Caco-2 (cell line): ENCODE measurements at regions not wholly inside any gene's neighbourhood (a gene's known extent, or its start where the extent isn't known, plus 50 kb on each side); places are given as distances from the start of the nearest gene placed in this dataset.
A peak's percentile ranks its signal among the peaks of the same experiment; 100 is the strongest.

Source experiments
- BruUV-seq: library from RNA; stranded (reverse); fragments of 400-500 nt; replicated peaks from 2 replicates; lab custom pipeline; 2021; lab: Mats Ljungman, UMichigan
- CTCF ChIA-PET: fragments of 300-600 bp; sonication (Branson Sonifier 250); formaldehyde crosslinking; loops from one replicate; lab custom pipeline; 2022; ENCODE audit warnings: antibody characterized with exemption; lab: Charles Lee
- POLR2A ChIA-PET: fragments of 300-600 bp; sonication (Branson Sonifier 250); formaldehyde crosslinking; loops from one replicate; lab custom pipeline; 2022; ENCODE audit warnings: antibody characterized with exemption; lab: Charles Lee
- DNase-seq, 2 experiments: peaks; one replicate each; pipeline versions ENCODE4 v3.0.0 to v3.0.0-alpha.2; 2020 to 2022
- H3K27me3 ChIP-seq: replicated peaks from 2 replicates; pipeline ENCODE4 v1.6.0; 2011; ENCODE audit warnings: low read length; ENCODE audit not compliant: control insufficient read depth, insufficient read depth
- H3K36me3 ChIP-seq: 2 replicates; pipeline ENCODE4 v1.5.1; 2011; ENCODE audit warnings: low read length; ENCODE audit not compliant: control insufficient read depth, insufficient read depth
- H3K4me1 ChIP-seq: fragments of 250-450 bp; sonication (Bioruptor Pico); 2 replicates; pipeline ENCODE4 v1.5.1; 2020; ENCODE audit warnings: mild to moderate bottlenecking
- H3K4me3 ChIP-seq: 2 replicates; pipeline ENCODE4 v1.5.1; 2011; ENCODE audit warnings: low read depth, mild to moderate bottlenecking, control low read depth, low read length
- H3K9me3 ChIP-seq: fragments of 250-450 bp; sonication (Bioruptor Pico); 2 replicates; pipeline ENCODE4 v1.5.1; 2020; ENCODE audit warnings: mild to moderate bottlenecking, moderate library complexity
- H3K27ac Mint-ChIP-seq: one replicate; pipeline ENCODE4 v1.8.0; 2022; ENCODE audit warnings: mixed read lengths; ENCODE audit not compliant: unreplicated experiment
- H3K27me3 Mint-ChIP-seq: one replicate; pipeline ENCODE4 v1.8.0; 2022; ENCODE audit warnings: mixed read lengths; ENCODE audit not compliant: insufficient read depth, unreplicated experiment
- H3K36me3 Mint-ChIP-seq: one replicate; pipeline ENCODE4 v1.8.0; 2022; ENCODE audit warnings: mild to moderate bottlenecking, mixed read lengths; ENCODE audit not compliant: insufficient read depth, unreplicated experiment
- H3K4me1 Mint-ChIP-seq: one replicate; pipeline ENCODE4 v1.8.0; 2022; ENCODE audit warnings: low read depth, mixed read lengths; ENCODE audit not compliant: unreplicated experiment
- H3K4me3 Mint-ChIP-seq: one replicate; pipeline ENCODE4 v1.8.0; 2022; ENCODE audit warnings: mild to moderate bottlenecking, moderate library complexity, mixed read lengths; ENCODE audit not compliant: unreplicated experiment
- H3K9me3 Mint-ChIP-seq: one replicate; pipeline ENCODE4 v1.8.0; 2022; ENCODE audit warnings: mixed read lengths; ENCODE audit not compliant: unreplicated experiment
- intact Hi-C: fragments of 100-400 bp; cut with micrococcal nuclease; formaldehyde crosslinking; loops from one replicate; pipeline ENCODE4 v1.10.0; 2022; ENCODE audit not compliant: unreplicated experiment
- TF ChIP-seq, protein P1 (sequence below), 2 experiments: fragments of 200-600 bp in 1 of 2; IDR thresholded peaks; 1 replicate in 1 of 2; 2 replicates in 1 of 2; pipeline versions ENCODE4 v1.5.1 to v1.8.0; 2011 to 2022; ENCODE audit warnings: antibody characterized with exemption in 1 of 2, control low read depth in 1 of 2, inconsistent platforms in 1 of 2, low read depth in 1 of 2, low read length in 1 of 2, mild to moderate bottlenecking in 1 of 2, moderate library complexity in 1 of 2; ENCODE audit not compliant: insufficient read depth in 1 of 2, severe bottlenecking in 1 of 2, unreplicated experiment in 1 of 2

GRCh38 chr12:115129727-115130126 lies 445.8 kb upstream of the TBX3 start:
- no peaks in the 10 kb centered on the region for H3K27me3 Mint-ChIP-seq
- peak overlapping the region; percentile 53 for H3K4me3 Mint-ChIP-seq
- TF ChIP-seq, protein P1, sequence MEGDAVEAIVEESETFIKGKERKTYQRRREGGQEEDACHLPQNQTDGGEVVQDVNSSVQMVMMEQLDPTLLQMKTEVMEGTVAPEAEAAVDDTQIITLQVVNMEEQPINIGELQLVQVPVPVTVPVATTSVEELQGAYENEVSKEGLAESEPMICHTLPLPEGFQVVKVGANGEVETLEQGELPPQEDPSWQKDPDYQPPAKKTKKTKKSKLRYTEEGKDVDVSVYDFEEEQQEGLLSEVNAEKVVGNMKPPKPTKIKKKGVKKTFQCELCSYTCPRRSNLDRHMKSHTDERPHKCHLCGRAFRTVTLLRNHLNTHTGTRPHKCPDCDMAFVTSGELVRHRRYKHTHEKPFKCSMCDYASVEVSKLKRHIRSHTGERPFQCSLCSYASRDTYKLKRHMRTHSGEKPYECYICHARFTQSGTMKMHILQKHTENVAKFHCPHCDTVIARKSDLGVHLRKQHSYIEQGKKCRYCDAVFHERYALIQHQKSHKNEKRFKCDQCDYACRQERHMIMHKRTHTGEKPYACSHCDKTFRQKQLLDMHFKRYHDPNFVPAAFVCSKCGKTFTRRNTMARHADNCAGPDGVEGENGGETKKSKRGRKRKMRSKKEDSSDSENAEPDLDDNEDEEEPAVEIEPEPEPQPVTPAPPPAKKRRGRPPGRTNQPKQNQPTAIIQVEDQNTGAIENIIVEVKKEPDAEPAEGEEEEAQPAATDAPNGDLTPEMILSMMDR (IDR thresholded peaks at IDR 0.05; ENCODE audit: insufficient read depth in 1 of 2, low read depth in 1 of 2, low read length in 1 of 2, severe bottlenecking in 1 of 2, unreplicated experiment in 1 of 2) = no peak
- ChIA-PET CTCF (interaction anchor here (0.6 kb wide), 1 partner anchor 1911 kb away, joined by 5 read pairs; no protein-coding TSS in a partner anchor), POLR2A (no interaction called here)
- no peaks in the 10 kb centered on the region for H3K9me3 Mint-ChIP-seq
- H3K36me3 Mint-ChIP-seq = peaks cover 4% of the 10 kb centered on the region
- Histone ChIP-seq H3K4me3 (no peak overlapping the region), H3K27me3 (no peaks in the 10 kb centered on the region), H3K36me3 (no peaks in the 10 kb centered on the region; the same call in 1 of the 2 replicates), H3K4me1 (peaks cover 29% of the 10 kb centered on the region), H3K9me3 (no peaks in the 10 kb centered on the region)
- intact Hi-C loops = no loop called here
- DNase-seq = peak in 1 of 2 experiments; percentile 46
- no TSS peak for BruUV-seq
- peaks cover 40% of the 10 kb centered on the region for H3K4me1 Mint-ChIP-seq
- H3K27ac Mint-ChIP-seq = peak overlapping the region; percentile 36

DNA sequence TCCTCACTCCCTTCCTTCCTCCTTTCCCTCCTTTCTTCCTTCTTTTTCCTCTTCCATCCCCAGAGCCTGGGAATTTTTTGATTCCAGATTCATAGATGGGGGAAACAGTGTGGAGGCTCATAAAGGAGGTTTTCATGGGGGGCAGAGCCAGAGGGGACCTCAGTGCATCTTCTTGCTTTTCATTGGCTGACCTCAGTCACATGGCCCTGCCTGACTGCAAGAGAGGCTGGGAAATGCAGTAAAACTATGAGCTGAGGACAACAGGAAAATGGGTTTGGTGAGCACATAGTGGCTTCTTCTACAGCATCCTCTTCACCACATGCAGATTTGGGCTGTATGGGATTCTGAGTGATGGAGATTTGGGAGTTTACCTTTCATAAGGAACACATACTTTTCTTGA lies 437.1 kb upstream of the TBX3 start:
- no peak overlapping the region for H3K4me3 ChIP-seq
- H3K36me3 ChIP-seq = no peaks in the 10 kb centered on the region; the same call in 1 of the 2 replicates
- BruUV-seq = no TSS peak
- ChIA-PET CTCF (no interaction called here), POLR2A (no interaction called here)
- H3K9me3 ChIP-seq = 0 out of 2 replicates have a peak, but pooled peaks cover 4% of the 10 kb centered on the region
- Mint-ChIP-seq H3K9me3 (no peaks in the 10 kb centered on the region), H3K4me1 (no peaks in the 10 kb centered on the region), H3K36me3 (no peaks in the 10 kb centered on the region), H3K27me3 (no peaks in the 10 kb centered on the region), H3K27ac (no peak overlapping the region), H3K4me3 (no peak overlapping the region)
- intact Hi-C loops = no loop called here
- H3K4me1 ChIP-seq = no peaks in the 10 kb centered on the region
- no peaks in the 10 kb centered on the region for H3K27me3 ChIP-seq
- TF ChIP-seq, protein P1 (IDR thresholded peaks at IDR 0.05; ENCODE audit: insufficient read depth in 1 of 2, low read depth in 1 of 2, low read length in 1 of 2, severe bottlenecking in 1 of 2, unreplicated experiment in 1 of 2) = no peak
- no peak for DNase-seq

DNA sequence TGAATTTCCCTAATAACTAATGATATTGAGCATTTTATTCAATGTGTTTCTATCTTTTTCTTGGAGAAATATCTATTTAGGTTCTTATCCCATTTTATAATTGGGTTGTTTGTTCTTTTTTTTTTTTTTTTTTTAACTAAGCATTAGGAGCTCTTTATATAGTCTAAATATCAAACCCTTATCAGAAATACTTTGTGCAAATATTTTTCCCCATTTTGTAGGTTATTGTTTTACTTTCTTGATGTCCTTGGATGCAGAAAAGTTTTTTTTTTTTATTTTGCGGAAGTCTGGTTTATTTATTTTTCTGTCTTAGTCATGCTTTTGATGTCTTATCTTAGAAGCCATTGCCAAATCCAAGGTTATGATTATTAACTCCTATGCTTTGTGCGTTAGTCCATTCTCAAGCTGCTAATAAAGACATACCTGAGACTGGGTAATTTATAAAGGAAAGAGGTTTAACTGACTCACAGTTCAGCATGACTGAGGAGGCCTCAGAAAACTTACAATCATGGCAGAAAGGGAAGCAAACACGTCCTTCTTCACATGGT lies 434.3 kb upstream of the TBX3 start:
- Histone ChIP-seq H3K9me3 (0 out of 2 replicates have a peak, but pooled peaks cover 4% of the 10 kb centered on the region), H3K4me1 (no peaks in the 10 kb centered on the region), H3K36me3 (no peaks in the 10 kb centered on the region), H3K4me3 (no peak overlapping the region), H3K27me3 (no peaks in the 10 kb centered on the region)
- intact Hi-C loops = no loop called here
- POLR2A ChIA-PET = interaction anchor here (0.5 kb wide), 1 partner anchor 825 kb away, joined by 3 read pairs; no protein-coding TSS in a partner anchor
- no peaks in the 10 kb centered on the region for H3K36me3 Mint-ChIP-seq
- H3K4me1 Mint-ChIP-seq = no peaks in the 10 kb centered on the region
- BruUV-seq = no TSS peak
- H3K27ac Mint-ChIP-seq = no peak overlapping the region
- no peak overlapping the region for H3K4me3 Mint-ChIP-seq
- H3K9me3 Mint-ChIP-seq = no peaks in the 10 kb centered on the region
- H3K27me3 Mint-ChIP-seq = no peaks in the 10 kb centered on the region
- no peak for DNase-seq
- TF ChIP-seq, protein P1 (IDR thresholded peaks at IDR 0.05; ENCODE audit: insufficient read depth in 1 of 2, low read depth in 1 of 2, low read length in 1 of 2, severe bottlenecking in 1 of 2, unreplicated experiment in 1 of 2) = no peak
- CTCF ChIA-PET = no interaction called here
